Stomach (tissue), 8 donors: ENCODE measurements at regions not wholly inside any gene's neighbourhood (a gene's known extent, or its start where the extent isn't known, plus 50 kb on each side); places are given as distances from the start of the nearest gene placed in this dataset.

Experiments used
- DNase-seq, 2 donors: peaks; one replicate each; pipeline versions ENCODE4 v3.0.0 to v3.0.0-alpha.2; 2013 to 2019
- H3K27ac ChIP-seq, 5 donors: fragments of 200-600 bp in 4 of 5; sonication (generic) in 4 of 5; one replicate each; pipeline ENCODE4 v1.5.1; 2013 to 2019; ENCODE audit warnings: mild to moderate bottlenecking in 1 of 5, moderate library complexity in 1 of 5
- H3K27me3 ChIP-seq, 3 donors: fragments of 200-600 bp; sonication (generic); one replicate each; pipeline ENCODE4 v1.5.1; 2017 to 2019; ENCODE audit warnings: mixed run types in 1 of 3
- H3K36me3 ChIP-seq, 4 donors: fragments of 200-600 bp; sonication (generic); 1 replicate in 3 of 4; 2 replicates in 1 of 4; pipeline ENCODE4 v1.5.1; 2016 to 2019
- H3K4me1 ChIP-seq, 4 donors: fragments of 200-600 bp; sonication (generic); one replicate each; pipeline ENCODE4 v1.5.1; 2016 to 2019
- H3K4me3 ChIP-seq, 4 donors: fragments of 200-600 bp; sonication (generic) in 3 of 4; one replicate each; pipeline ENCODE4 v1.5.1; 2016 to 2019; ENCODE audit warnings: mild to moderate bottlenecking in 1 of 4
- H3K9me3 ChIP-seq, 4 donors: fragments of 200-600 bp; sonication (generic); one replicate each; pipeline ENCODE4 v1.5.1; 2016 to 2019
- EP300 ChIP-seq: sonication (generic); formaldehyde crosslinking; IDR thresholded peaks from one replicate; pipeline ENCODE4 v1.6.1; 2017; ENCODE audit warnings: antibody characterized with exemption
- POLR2A ChIP-seq, 4 donors: fragments of 450-650 bp; IDR thresholded peaks; one replicate each; pipeline ENCODE4 v1.6.1; 2016; ENCODE audit warnings: antibody characterized with exemption in 4 of 4, control low read depth in 2 of 4, mild to moderate bottlenecking in 1 of 4, moderate library complexity in 1 of 4
- POLR2AphosphoS5 ChIP-seq, 3 donors: sonication (generic); formaldehyde crosslinking; IDR thresholded peaks; one replicate each; pipeline ENCODE4 v1.6.1; 2016; ENCODE audit warnings: antibody characterized with exemption in 3 of 3
- WGBS, 5 donors: extraction: QIAGEN DNeasy Blood & Tissue Kit in 3 of 5; methylation state at CpG; one replicate each; pipeline versions ENCODE4 v1.1.5 to v1.1.7; 2013 to 2018; 5-methylcytosine and 5-hydroxymethylcytosine counted together
- intact Hi-C: fragments of 100-400 bp; cut with DNase I; formaldehyde crosslinking; loops from one replicate; pipeline ENCODE4 v1.15.1; 2023; ENCODE audit warnings: low total_unique reads
- TF ChIP-seq, protein P1 (sequence below), 7 experiments: fragments of 450-650 bp in 4 of 7; fragments of 200-600 bp in 3 of 7; sonication (generic) in 3 of 7; IDR thresholded peaks; one replicate each; pipeline ENCODE4 v1.5.1; 2016 to 2019; ENCODE audit warnings: antibody characterized with exemption in 7 of 7, control low read depth in 2 of 7, mild to moderate bottlenecking in 1 of 7
- donor health status: healthy with polysubstance abuse.
- donor health status: Bipolar disorder and iron deficiency.
- donor health status: healthy.

DNA sequence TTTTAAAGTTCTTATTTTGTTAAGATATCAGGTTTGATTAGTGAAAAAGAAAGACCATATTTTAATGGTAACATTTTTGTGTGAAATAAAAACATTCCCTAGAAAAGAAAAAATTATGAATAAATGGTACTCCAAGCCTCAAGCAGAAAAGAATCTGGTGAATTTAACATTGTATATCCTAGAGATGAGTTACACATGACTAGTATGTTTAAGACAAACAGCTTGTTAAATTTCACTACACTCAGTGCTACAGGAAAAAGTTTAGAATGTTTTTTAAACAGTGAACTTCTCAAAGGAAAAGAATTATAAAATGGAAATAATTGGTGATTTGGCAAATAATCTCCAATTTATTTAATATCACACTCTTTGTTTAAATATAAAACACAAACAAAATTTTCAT, 222.7 kb upstream of the MCHR2 start:
- intact Hi-C loops: no loop called here
- no peak for TF ChIP-seq POLR2AphosphoS5 (IDR thresholded peaks at IDR 0.05)
- TF ChIP-seq POLR2A (IDR thresholded peaks at IDR 0.05): no peak
- no peak for TF ChIP-seq EP300
- TF ChIP-seq, protein P1, sequence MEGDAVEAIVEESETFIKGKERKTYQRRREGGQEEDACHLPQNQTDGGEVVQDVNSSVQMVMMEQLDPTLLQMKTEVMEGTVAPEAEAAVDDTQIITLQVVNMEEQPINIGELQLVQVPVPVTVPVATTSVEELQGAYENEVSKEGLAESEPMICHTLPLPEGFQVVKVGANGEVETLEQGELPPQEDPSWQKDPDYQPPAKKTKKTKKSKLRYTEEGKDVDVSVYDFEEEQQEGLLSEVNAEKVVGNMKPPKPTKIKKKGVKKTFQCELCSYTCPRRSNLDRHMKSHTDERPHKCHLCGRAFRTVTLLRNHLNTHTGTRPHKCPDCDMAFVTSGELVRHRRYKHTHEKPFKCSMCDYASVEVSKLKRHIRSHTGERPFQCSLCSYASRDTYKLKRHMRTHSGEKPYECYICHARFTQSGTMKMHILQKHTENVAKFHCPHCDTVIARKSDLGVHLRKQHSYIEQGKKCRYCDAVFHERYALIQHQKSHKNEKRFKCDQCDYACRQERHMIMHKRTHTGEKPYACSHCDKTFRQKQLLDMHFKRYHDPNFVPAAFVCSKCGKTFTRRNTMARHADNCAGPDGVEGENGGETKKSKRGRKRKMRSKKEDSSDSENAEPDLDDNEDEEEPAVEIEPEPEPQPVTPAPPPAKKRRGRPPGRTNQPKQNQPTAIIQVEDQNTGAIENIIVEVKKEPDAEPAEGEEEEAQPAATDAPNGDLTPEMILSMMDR (IDR thresholded peaks at IDR 0.05): no peak
- H3K36me3 ChIP-seq: no peaks in the 10 kb centered on the region
- H3K27ac ChIP-seq: no peak overlapping the region
- no peak overlapping the region for H3K4me3 ChIP-seq
- H3K4me1 ChIP-seq: no peaks in the 10 kb centered on the region
- DNase-seq: no peak
- no peaks in the 10 kb centered on the region for H3K9me3 ChIP-seq
- no peaks in the 10 kb centered on the region for H3K27me3 ChIP-seq

DNA sequence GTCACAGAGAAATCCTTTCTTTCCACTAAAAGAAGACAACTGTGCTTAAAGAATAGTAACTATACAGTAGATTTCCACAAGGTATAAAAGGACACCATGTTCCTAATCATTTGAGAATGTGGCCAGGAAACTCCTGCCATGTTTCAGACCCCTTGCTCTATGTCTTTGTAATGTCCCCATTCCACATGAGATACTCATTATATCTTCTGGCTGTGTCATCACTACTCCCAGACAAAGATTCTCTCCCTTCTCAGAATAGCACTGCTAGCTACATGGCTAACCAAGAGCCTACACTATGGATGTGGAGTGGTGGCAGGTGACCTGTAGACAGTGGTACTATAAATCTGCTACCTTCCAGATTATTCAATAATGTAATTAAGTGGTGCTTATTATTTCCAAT, 218.1 kb upstream of the MCHR2 start:
- TF ChIP-seq POLR2A (IDR thresholded peaks at IDR 0.05): no peak
- TF ChIP-seq, protein P1 (IDR thresholded peaks at IDR 0.05): no peak
- TF ChIP-seq POLR2AphosphoS5 (IDR thresholded peaks at IDR 0.05): no peak
- TF ChIP-seq EP300: no peak
- no peaks in the 10 kb centered on the region for H3K9me3 ChIP-seq

DNA sequence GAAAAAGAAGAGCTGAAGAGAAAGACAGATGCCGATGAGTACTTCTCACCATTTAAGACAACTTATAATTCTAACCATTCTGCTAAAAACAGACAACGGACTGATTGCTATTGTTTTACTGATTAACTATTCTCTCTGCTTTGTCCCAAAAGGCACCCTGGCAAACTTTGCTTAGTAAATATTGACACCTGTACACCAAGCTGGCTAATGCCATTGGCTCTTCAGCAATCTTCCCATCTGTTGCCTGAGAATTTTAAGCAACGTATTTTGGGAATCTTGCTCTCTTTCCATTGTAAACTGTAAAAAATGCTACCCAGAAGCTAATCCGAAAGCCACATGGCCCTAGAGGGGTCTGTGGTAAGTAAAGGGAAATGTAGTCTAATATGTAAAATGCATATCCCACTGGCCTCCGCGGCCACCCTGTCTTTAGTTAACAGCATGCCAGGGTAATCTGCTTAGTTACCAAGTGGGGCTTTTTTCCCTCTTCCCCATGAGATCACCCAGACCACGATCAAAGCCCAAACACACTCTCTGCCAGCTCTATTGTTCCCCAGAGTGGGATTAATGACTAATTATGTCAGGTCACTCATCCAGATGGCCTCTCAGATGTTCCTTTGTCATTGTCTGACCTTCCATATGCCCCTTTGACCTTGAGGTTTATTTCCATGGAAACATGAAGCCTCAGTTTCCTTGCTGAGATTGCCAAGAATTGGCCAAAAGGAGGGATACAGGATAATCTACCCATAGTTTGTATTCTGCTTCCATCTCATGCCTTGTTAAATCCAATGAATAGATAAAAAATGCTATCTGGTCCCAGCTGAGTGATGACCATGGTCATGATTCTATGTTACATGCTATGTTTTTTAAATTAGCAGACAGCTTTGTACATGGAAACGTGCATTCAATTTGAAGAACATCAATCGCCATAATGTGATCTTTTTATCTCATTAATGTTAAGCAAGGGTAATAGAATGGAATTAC, 216.4 kb upstream of the MCHR2 start:
- no peak for DNase-seq
- peaks cover 0 to 12% (median 0%) of the 10 kb centered on the region in 3 donors for H3K27me3 ChIP-seq
- WGBS, 5 donors: 45 to 64% (median 56%) methylated on average over 9 of the region's 9 CpGs
- H3K9me3 ChIP-seq: no peaks in the 10 kb centered on the region
- no peak overlapping the region for H3K4me3 ChIP-seq
- intact Hi-C loops: no loop called here
- no peak overlapping the region for H3K27ac ChIP-seq
- TF ChIP-seq, protein P1 (IDR thresholded peaks at IDR 0.05): no peak
- H3K36me3 ChIP-seq: no peaks in the 10 kb centered on the region
- no peaks in the 10 kb centered on the region for H3K4me1 ChIP-seq

More for the DNA sequence above, 218.1 kb upstream of the MCHR2 start:
- Histone ChIP-seq H3K4me1 (no peaks in the 10 kb centered on the region), H3K27ac (no peak overlapping the region), H3K27me3 (peaks cover 0 to 7% (median 0%) of the 10 kb centered on the region in 3 donors), H3K4me3 (no peak overlapping the region), H3K36me3 (no peaks in the 10 kb centered on the region)
- intact Hi-C loops: no loop called here
- DNase-seq: no peak

DNA sequence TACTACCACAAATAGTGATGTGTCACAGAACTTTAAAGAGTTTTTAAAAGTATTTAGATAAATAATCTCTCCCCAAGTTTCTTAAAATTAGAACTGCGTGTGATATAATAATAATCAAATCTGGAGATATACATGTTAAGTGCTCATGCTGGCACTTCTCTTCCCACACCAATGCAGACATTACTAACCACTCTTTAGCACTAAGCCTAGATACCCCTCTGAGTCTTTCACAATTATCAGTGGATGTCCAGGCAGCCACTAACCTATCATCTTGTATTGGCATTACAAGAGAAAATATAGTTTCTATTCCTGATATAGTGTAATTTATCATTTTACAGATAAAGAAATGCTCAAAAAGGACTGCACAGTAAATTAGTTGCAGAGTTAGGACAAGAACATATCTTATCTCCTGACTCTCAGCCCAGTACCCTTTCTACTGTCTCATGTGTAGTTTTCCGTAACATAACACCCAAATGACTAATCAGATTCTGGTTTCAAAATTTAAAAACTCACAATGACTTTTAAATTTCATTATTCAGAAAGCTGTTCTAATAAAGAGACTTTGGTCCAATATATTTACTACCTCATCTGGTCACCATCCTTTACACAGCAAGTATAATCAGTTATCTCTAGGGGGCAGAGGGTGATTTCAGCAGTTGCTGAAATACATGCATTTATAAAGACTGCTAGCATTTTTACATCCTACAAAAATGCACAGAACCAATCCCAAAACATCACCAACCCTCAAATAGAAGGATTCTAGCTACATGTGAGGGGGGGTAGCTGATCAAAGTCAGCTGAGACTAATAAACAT, 215.5 kb upstream of the MCHR2 start:
- no peak overlapping the region for H3K4me3 ChIP-seq
- 65 to 77% (median 72%) methylated on average over 2 of the region's 2 CpGs for WGBS, 5 donors
- H3K9me3 ChIP-seq: no peaks in the 10 kb centered on the region
- TF ChIP-seq POLR2AphosphoS5 (IDR thresholded peaks at IDR 0.05) (no peak), EP300 (no peak), POLR2A (IDR thresholded peaks at IDR 0.05) (no peak)
- TF ChIP-seq, protein P1 (IDR thresholded peaks at IDR 0.05): no peak
- DNase-seq: no peak
- H3K27me3 ChIP-seq: peaks cover 0 to 12% (median 0%) of the 10 kb centered on the region in 3 donors
- no peaks in the 10 kb centered on the region for H3K4me1 ChIP-seq
- H3K27ac ChIP-seq: no peak overlapping the region
- intact Hi-C loops: no loop called here
- H3K36me3 ChIP-seq: no peaks in the 10 kb centered on the region
